ENCODE measurements at regions not wholly inside any gene's neighbourhood (a gene's known extent, or its start where the extent isn't known, plus 50 kb on each side); places are given as distances from the start of the nearest gene placed in this dataset.

DNA sequence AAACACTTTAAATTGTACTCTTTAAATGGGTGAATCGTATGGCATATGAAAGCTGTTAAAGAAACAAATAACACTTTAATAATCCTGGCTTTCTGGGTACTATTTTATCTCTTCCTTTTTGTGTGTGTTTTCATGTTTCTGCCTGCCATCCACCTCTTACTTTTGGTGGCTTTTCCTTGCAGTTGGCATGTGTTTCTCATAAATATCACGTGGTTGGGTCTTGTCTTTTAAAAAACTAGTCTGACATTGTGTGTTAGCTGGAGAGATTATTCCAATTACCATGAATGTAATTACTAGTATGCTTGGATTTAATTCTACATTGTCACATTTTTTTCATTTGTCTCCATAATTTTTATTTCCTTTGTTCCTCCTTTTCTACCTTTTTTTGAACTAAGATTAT, 262.9 kb upstream of the B3GAT1 start:
- DNase-seq (no peak), ATAC-seq (no peak)
- intact Hi-C loops (cut with micrococcal nuclease) = no loop called here

- no peak for DNase-seq
- intact Hi-C loops (cut with micrococcal nuclease) = no loop called here
- ATAC-seq = no peak
Observed at GRCh38 chr11:134670961-134671370, 258.9 kb upstream of the B3GAT1 start.

- ATAC-seq (no peak), DNase-seq (no peak)
- intact Hi-C loops (cut with micrococcal nuclease) = no loop called here
Observed at GRCh38 chr11:134670247-134670782, 258.3 kb upstream of the B3GAT1 start.

DNA sequence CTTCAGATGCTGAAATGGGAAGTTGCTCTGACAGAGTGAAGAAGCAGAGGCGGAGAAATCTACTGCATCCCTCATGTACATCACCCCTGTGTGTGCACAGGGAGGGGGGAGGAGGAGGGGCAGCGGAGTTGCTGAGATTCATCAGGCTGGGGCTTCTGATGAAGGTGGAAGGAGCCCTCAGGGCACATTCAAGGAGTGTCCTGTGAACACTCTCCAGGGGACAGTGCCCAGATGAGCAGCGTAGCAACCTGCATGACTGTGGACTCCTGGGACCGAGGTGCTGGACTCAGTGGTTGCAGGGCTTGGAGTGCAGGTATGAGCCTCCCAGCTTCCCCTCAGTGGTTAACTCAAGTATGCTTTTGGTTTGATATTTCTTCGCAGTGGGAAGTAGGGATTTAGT, 257.8 kb upstream of the B3GAT1 start:
- ATAC-seq = no peak
- intact Hi-C loops (cut with micrococcal nuclease) = no loop called here

DNA sequence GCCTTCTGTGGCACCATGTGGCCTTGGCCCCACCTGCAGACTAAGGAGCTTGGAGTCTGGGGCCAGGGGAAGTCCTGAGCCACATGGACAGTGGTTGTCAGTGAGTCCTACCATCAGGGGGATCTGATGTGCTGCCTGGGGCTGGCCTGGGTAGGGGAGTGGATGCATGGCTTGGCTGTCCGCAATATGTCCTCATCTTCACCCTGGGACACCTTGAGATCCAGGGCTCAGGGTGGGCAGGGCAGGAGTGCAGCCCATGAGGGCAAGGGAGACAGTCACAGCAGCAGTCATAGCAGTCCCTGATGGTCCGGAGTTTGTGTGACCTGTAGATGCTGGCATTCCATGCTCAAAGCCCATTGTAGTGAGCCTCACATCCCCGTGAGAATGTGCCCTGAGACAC, 256.8 kb upstream of the B3GAT1 start:
- no peak for DNase-seq
- intact Hi-C loops (cut with micrococcal nuclease) = no loop called here
- no peak for ATAC-seq

More for the DNA sequence above, 257.8 kb upstream of the B3GAT1 start:
- DNase-seq = no peak

- intact Hi-C loops (cut with micrococcal nuclease) = no loop called here
- DNase-seq (no peak), ATAC-seq (no peak)
Observed at GRCh38 chr11:134668076-134668475, 256.0 kb upstream of the B3GAT1 start.

DNA sequence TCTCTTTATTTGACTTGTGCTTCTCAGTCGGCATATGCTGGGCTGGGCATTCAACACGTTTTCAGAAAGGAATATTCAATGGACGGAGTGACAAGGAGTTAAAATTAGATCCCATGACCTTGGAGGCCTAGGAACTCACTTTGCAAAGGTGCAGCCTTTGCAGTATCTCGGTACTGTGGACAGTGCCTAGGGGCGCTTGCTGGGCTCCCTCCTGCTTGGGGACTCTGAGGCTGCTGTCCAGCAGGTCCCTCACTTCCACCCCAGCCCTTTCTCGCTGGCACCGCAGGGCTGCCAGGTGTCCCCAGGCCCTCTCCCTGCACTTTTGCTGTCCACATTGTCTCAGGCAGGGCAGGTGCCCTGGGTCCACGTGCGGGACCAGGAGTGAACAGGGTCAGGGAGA, 255.5 kb upstream of the B3GAT1 start:
- ATAC-seq (no peak), DNase-seq (no peak)
- intact Hi-C loops (cut with micrococcal nuclease) = no loop called here

DNA sequence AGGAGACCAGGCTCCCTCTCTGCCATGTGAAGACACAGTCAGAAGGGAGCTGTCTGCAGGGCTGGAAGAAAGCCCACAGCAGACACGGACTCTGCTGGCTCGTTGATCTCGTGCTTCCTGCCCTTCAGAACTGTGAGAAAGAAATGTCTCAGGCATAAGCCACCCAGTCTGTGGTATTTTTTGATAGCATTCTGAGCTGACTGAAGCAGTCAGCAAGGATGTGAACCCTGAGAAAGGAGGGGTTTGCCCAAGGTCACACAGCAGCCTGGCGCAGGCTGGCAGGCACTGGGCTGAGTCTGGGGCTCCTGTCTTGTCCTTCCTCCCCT, 255.1 kb upstream of the B3GAT1 start:
- ATAC-seq (no peak), DNase-seq (no peak)
- intact Hi-C loops (cut with micrococcal nuclease) = no loop called here

- DNase-seq (no peak), ATAC-seq (no peak)
- intact Hi-C loops (cut with micrococcal nuclease) = no loop called here
Observed at GRCh38 chr11:134666273-134667174, 254.5 kb upstream of the B3GAT1 start.

- ATAC-seq (no peak), DNase-seq (no peak)
- intact Hi-C loops (cut with micrococcal nuclease) = no loop called here
Observed at GRCh38 chr11:134665571-134666270, 253.7 kb upstream of the B3GAT1 start.

DNA sequence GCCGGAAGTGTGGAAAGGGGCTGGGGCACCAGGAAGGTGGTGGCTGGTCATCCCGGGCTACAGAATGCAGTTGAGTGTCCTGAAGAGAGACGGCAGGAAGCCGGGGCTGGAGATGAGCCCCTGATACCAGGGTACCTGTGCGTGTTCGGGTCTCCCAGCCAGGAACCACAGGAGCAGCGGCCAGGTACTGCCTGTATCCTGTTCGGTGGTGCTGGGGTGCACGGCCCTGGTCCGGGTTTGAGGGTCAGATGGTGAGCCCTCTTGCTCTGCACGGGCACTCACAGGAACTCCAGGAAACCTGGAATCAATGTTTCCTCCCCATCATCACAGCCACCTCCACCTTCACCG, 253.1 kb upstream of the B3GAT1 start:
- ATAC-seq = no peak
- intact Hi-C loops (cut with micrococcal nuclease) = no loop called here
- no peak for DNase-seq

GRCh38 chr11:134664447-134665187, 252.6 kb upstream of the B3GAT1 start:
- DNase-seq (no peak), ATAC-seq (no peak)
- intact Hi-C loops (cut with micrococcal nuclease) = no loop called here

GRCh38 chr11:134663506-134664313, 251.7 kb upstream of the B3GAT1 start:
- ATAC-seq (no peak), DNase-seq (no peak)
- intact Hi-C loops (cut with micrococcal nuclease) = no loop called here

DNA sequence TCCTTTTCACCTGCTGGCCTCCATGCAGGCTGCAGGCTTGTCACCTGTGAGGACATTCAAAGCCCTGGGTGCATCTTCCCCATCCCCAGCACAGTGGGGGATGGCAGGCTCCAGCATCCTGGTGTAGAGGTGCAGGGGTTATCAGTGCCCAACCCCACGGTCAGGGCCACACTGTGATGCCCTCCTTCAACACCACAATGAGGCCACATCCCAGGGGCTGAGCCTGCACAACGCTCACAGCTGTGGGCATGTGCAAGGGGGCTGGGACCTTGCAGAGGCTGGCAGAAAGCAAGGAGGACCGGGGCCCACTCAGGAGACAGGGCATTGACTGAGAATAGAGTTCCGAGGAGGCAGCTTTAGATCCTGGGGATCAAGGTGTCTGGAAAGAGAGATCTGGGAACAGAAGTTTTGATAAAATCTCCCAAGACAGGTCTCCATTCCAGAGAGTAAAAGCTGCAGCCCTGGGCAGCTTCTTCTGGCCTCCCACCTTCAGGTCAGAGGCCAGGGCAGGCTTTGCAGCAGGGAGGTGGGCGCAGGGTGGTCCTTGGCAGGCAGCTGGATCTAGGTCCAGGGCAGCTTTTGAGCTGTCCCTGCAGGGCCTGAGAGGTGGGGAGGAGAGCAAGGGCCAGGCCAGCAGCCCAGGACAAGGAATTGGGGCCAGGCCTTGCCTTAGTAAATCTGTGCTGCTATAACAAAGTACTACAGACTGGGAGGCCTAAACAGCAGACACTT, 250.8 kb upstream of the B3GAT1 start:
- ATAC-seq = no peak
- intact Hi-C loops (cut with micrococcal nuclease) = no loop called here
- DNase-seq = no peak

GRCh38 chr11:134661660-134662059, 249.6 kb upstream of the B3GAT1 start:
- DNase-seq (no peak), ATAC-seq (no peak)
- intact Hi-C loops (cut with micrococcal nuclease) = no loop called here

DNA sequence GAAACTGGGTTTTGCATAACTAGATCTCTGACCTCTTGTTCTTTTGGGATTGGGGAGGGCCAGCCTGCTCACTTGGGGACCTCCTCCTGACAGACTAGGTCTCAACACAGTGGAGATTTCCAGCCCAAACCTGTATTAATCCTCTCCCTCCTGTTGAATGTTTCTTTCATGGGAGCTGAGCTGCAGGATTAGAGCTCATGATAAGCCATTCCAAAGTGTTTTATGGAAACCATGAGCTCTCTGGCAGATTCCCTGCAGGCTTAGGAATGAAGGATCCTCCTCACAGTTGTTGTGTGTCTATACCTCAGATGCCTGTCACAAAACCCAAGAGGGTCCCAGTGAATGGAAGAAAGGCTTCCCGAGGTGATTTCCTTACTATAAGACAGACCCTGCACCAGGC, 248.4 kb upstream of the B3GAT1 start:
- intact Hi-C loops (cut with micrococcal nuclease) = no loop called here
- ATAC-seq = no peak
- DNase-seq = no peak

- intact Hi-C loops (cut with micrococcal nuclease) = no loop called here
- DNase-seq = no peak
Observed at GRCh38 chr11:134659882-134660281, 247.8 kb upstream of the B3GAT1 start.

DNA sequence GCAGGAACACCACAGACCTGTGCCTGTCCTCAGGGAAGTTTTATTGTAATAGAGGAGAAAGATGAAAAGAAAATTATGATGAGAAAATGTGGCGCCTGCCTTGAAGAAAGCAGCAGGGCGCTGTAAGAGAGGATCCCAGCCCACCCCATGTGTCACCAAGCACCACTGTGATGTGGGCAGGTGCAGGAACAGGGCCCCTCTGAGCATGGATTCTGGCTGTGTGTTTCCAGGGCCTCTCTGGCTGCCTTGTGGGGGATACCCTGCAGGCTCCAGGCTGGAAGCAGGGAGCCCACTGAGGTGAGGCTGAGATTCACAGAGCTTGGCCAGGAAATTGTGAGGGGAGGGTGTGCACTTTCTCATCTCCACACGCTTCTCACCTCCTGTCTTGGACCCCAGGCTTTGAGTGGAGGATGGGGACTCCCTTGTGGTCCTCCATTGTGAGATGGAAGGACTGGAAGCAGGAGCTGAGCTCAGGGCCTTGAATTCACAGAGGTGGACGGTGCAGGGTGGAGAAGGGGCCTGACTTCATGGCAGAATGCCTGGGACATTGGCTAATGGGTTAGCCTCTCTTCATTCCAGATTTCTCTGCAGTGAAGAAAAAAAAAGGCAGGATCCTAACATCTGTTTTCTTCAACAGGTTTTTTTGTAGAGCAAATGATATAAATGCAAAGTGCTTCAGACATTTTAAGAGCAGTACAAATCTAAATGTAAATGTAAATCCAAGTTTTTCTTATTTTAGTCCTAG, 246.6 kb upstream of the B3GAT1 start:
- DNase-seq (no peak), ATAC-seq (no peak)
- intact Hi-C loops (cut with micrococcal nuclease) = no loop called here

More at GRCh38 chr11:134659882-134660281, 247.8 kb upstream of the B3GAT1 start:
- no peak for ATAC-seq
